Spleen (tissue), 7 donors: ENCODE measurements at regions not wholly inside any gene's neighbourhood (a gene's known extent, or its start where the extent isn't known, plus 50 kb on each side); places are given as distances from the start of the nearest gene placed in this dataset.

Source experiments
- CTCF ChIP-seq, 11 experiments: fragments of 200-600 bp in 7 of 11; fragments of 450-650 bp in 4 of 11; sonication (generic) in 4 of 11; IDR thresholded peaks in 8 of 11; conservative IDR thresholded peaks in 3 of 11; 1 replicate in 7 of 11; 2 replicates in 4 of 11; pipeline versions ENCODE4 v1.4.0 to v1.8.0; 2016 to 2021; ENCODE audit warnings: antibody characterized with exemption in 11 of 11, inconsistent platforms in 4 of 11, mild to moderate bottlenecking in 1 of 11
- POLR2AphosphoS5 ChIP-seq, 3 donors: sonication (generic); formaldehyde crosslinking; IDR thresholded peaks; one replicate each; pipeline ENCODE4 v1.5.1; 2017; ENCODE audit warnings: antibody characterized with exemption in 3 of 3
- donor health status: DM: no; HTN: no; CAD: no; lungs with moderate emphysema.
- donor health status: DM: no; HTN: no; CAD: no.
- donor health status: DM: no; HTN: no; CAD: no.

GRCh38 chr15:69535101-69535638 lies 82.6 kb downstream of the RPLP1 start:
- TF ChIP-seq CTCF (IDR thresholded peaks at IDR 0.05 in 8 of 11, conservative IDR thresholded peaks at IDR 0.05 in 3 of 11): no peak
- TF ChIP-seq POLR2AphosphoS5 (IDR thresholded peaks at IDR 0.05): no peak
